GM19099 (cell line): ENCODE measurements at regions not wholly inside any gene's neighbourhood (a gene's known extent, or its start where the extent isn't known, plus 50 kb on each side); places are given as distances from the start of the nearest gene placed in this dataset.

Experiments used
- POLR2A ChIP-seq: IDR thresholded peaks from 3 replicates; pipeline ENCODE4 v1.6.1; 2011; ENCODE audit warnings: low read depth; ENCODE audit not compliant: insufficient read length; ENCODE audit errors: extremely low read depth

- TF ChIP-seq POLR2A, result no peak
Measured at GRCh38 chr6:87902383-87902782, 145.3 kb upstream of the SPACA1 start.

- no peak for TF ChIP-seq POLR2A
Measured at GRCh38 chr6:87901613-87902012, 146.0 kb upstream of the SPACA1 start.

- no peak for TF ChIP-seq POLR2A
Measured at GRCh38 chr6:87900160-87900698, 147.4 kb upstream of the SPACA1 start.

- TF ChIP-seq POLR2A, result no peak
Measured at GRCh38 chr6:87899499-87900147, 148.0 kb upstream of the SPACA1 start.

- no peak for TF ChIP-seq POLR2A
Measured at GRCh38 chr6:87897663-87898062, 150.0 kb upstream of the SPACA1 start.

- TF ChIP-seq POLR2A, result no peak
Measured at GRCh38 chr6:87897013-87897412, 150.6 kb upstream of the SPACA1 start.

- TF ChIP-seq POLR2A, result no peak
Measured at GRCh38 chr6:87887266-87887665, 160.4 kb upstream of the SPACA1 start.

- TF ChIP-seq POLR2A, result no peak
Measured at GRCh38 chr6:87884203-87884602, 163.4 kb upstream of the SPACA1 start.

GRCh38 chr6:87881342-87881895 lies 166.2 kb upstream of the SPACA1 start:
- TF ChIP-seq POLR2A, result no peak

- TF ChIP-seq POLR2A, result no peak
Measured at GRCh38 chr6:87879132-87879861, 168.3 kb upstream of the SPACA1 start.

- no peak for TF ChIP-seq POLR2A
Measured at GRCh38 chr6:87875781-87876180, 171.9 kb upstream of the SPACA1 start.

- no peak for TF ChIP-seq POLR2A
Measured at GRCh38 chr6:87873556-87873955, 171.5 kb upstream of the AKIRIN2 start.

- TF ChIP-seq POLR2A, result no peak
Measured at GRCh38 chr6:87870556-87870955, 168.5 kb upstream of the AKIRIN2 start.

GRCh38 chr6:87869064-87869905 lies 167.3 kb upstream of the AKIRIN2 start:
- TF ChIP-seq POLR2A, result no peak

GRCh38 chr6:87860902-87861301 lies 158.9 kb upstream of the AKIRIN2 start:
- no peak for TF ChIP-seq POLR2A
